ENCODE measurements at regions not wholly inside any gene's neighbourhood (a gene's known extent, or its start where the extent isn't known, plus 50 kb on each side); places are given as distances from the start of the nearest gene placed in this dataset.

- peaks cover 0 to 3% of the 10 kb centered on the region in 2 experiments; a peak in 1 of 5 replicates for H3K4me1 ChIP-seq (replicated peaks in 1 of 2; ENCODE audit: control insufficient read depth in 2 of 2, insufficient read depth in 2 of 2, low read length in 2 of 2)
- CTCF ChIA-PET (ENCODE audit: low intra/inter-chr PET ratio): no interaction called here
- WGBS (ENCODE audit: insufficient coverage, low coverage, missing lambda C conversion rate): 1% methylated on average over 6 of the region's 6 CpGs
- no TSS peak for BruUV-seq (replicated peaks)
- FAIRE-seq (no peak), DNase-seq (ENCODE audit: extremely low read depth in 1 of 4, low spot score in 3 of 4) (no peak), ATAC-seq (no peak)
- no peak overlapping the region for H3K4me2 ChIP-seq (ENCODE audit: insufficient read depth, low read length)
- intact Hi-C loops (cut with micrococcal nuclease) (no loop called here), in situ Hi-C loops (cut with MboI) (no loop called here)
- no peak overlapping the region for H3K27ac ChIP-seq (ENCODE audit: extremely low read depth, low read depth, low read length)
- H3K9me1 ChIP-seq (ENCODE audit: control insufficient read depth, insufficient read depth, low read length): no peaks in the 10 kb centered on the region
- TF ChIP-seq NR4A1 (CRISPR knock-in tag; IDR thresholded peaks at IDR 0.05): no peak
- no peak for TF ChIP-seq NR4A1 (tag; IDR thresholded peaks at IDR 0.05)
- no peak for TF ChIP-seq MXD1 (CRISPR knock-in tag; IDR thresholded peaks at IDR 0.05; ENCODE audit: borderline replicate concordance, poor library complexity, severe bottlenecking)
- no peak for TF ChIP-seq DIDO1 (tag; IDR thresholded peaks at IDR 0.05; ENCODE audit: low read depth)
- TF ChIP-seq NFIC (IDR thresholded peaks at IDR 0.05): no peak
- TF ChIP-seq BDP1 (IDR thresholded peaks at IDR 0.05; ENCODE audit: insufficient read depth, insufficient read length): no peak
- TF ChIP-seq, protein P1, sequence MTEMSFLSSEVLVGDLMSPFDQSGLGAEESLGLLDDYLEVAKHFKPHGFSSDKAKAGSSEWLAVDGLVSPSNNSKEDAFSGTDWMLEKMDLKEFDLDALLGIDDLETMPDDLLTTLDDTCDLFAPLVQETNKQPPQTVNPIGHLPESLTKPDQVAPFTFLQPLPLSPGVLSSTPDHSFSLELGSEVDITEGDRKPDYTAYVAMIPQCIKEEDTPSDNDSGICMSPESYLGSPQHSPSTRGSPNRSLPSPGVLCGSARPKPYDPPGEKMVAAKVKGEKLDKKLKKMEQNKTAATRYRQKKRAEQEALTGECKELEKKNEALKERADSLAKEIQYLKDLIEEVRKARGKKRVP (CRISPR knock-in tag; IDR thresholded peaks at IDR 0.05): no peak
- no peak for TF ChIP-seq COPS2 (conservative IDR thresholded peaks at IDR 0.05)
- TF ChIP-seq FOXM1 (IDR thresholded peaks at IDR 0.05; ENCODE audit: low read depth): no peak
- TF ChIP-seq FOXM1 (CRISPR knock-in tag; IDR thresholded peaks at IDR 0.05; ENCODE audit: low read depth): no peak
- TF ChIP-seq BRF1 (IDR thresholded peaks at IDR 0.05; ENCODE audit: borderline replicate concordance, extremely low read depth, insufficient read length): no peak
- TF ChIP-seq TAF15 (IDR thresholded peaks at IDR 0.05; ENCODE audit: low read depth, low read length): no peak
- no peaks in the 10 kb centered on the region for H4K20me1 ChIP-seq (replicated peaks; ENCODE audit: control insufficient read depth, insufficient read depth, low read length)
- no peak overlapping the region for H3K9ac ChIP-seq (ENCODE audit: insufficient read depth in 1 of 2, low read depth in 2 of 2, low read length in 2 of 2)
- no peaks in the 10 kb centered on the region for H3K36me3 ChIP-seq (ENCODE audit: control insufficient read depth, insufficient read depth, low read length)
- no peaks in the 10 kb centered on the region for H3K79me2 ChIP-seq (ENCODE audit: control insufficient read depth, insufficient read depth, low read length)
- no peaks in the 10 kb centered on the region for H3K9me3 ChIP-seq (replicated peaks; ENCODE audit: control insufficient read depth, insufficient read depth, low read depth, low read length)
- H3K4me3 ChIP-seq: no peak overlapping the region
- POLR2A ChIA-PET: interaction anchor here (0.6 kb wide), 1 partner anchor 92 kb away, joined by 4 read pairs; no protein-coding TSS in a partner anchor
- peaks cover 15 to 32% of the 10 kb centered on the region in 2 experiments for H3K27me3 ChIP-seq (ENCODE audit: control insufficient read depth in 2 of 2, insufficient read depth in 2 of 2, low read length in 2 of 2)
- no peak overlapping the region for H2AFZ ChIP-seq (ENCODE audit: low read depth, low read length)
These were observed 111.4 kb upstream of the ZNF644 start for GRCh38 chr1:91133248-91133647.

Data from K562 (cell line).